GM21737 (cell line): ENCODE measurements at regions not wholly inside any gene's neighbourhood (a gene's known extent, or its start where the extent isn't known, plus 50 kb on each side); places are given as distances from the start of the nearest gene placed in this dataset.

ENCODE experiments used
- ATAC-seq: cut with Tn5 transposase; IDR thresholded peaks from one replicate; pipeline ENCODE4 v1.9.1; 2021; ENCODE audit warnings: mild to moderate bottlenecking, moderate library complexity; ENCODE audit not compliant: unreplicated experiment

DNA sequence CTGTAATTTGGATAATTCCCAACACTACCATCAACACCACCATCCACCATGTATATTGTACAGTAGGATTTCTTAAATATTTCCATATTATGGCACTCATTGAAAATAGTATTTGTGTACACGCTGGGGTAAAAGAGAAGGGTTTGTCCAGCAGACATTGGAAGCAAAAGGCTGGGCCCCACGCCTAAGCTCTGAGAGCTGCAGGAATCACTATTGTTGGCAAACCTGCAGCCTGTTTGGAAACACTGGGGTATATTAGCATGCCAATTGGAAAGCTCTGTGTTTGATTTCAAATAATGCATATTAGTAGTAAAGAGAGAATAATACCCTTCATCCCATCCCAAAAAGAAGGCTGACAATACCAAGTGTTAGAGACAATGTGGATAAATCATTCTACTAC is 81.5 kb upstream of the DPYD start:
- ATAC-seq, result no peak

DNA sequence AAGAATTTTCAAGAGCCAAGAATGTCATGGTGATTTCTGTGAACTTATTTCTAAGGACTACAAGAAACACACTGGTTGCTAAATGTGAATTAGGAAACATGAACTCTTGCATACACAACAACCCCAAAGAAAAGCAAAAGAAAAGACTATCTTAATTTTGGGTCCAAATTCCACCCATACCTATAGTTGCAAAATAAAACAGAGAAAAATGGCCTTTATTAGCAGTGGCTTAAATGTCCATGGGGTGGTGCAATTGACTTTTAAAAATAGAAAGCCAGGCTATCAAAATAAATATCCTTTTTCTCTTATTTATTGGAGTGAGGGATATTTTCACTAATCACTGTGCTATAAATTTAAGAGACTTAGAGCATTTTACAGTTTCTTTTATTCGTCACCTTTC is 80.9 kb upstream of the DPYD start:
- no peak for ATAC-seq

DNA sequence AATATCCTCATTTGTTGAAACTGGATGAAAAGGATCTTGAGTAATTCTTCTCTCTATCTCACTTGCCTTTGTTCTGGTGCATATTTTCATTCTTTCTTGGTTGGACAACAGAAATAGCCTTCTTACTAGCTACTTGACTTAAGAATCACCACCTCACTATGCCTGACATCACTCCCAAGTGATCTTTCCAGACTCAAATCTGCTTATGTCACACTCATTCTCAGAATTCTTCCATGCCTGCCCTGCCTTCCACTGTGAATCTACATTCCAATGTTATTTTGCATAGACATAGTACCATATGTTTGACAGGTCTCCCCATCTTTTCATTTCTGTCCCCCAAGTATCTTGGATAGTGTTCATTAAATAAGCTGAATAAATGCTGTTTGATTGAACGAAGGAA is 78.5 kb upstream of the DPYD start:
- no peak for ATAC-seq

DNA sequence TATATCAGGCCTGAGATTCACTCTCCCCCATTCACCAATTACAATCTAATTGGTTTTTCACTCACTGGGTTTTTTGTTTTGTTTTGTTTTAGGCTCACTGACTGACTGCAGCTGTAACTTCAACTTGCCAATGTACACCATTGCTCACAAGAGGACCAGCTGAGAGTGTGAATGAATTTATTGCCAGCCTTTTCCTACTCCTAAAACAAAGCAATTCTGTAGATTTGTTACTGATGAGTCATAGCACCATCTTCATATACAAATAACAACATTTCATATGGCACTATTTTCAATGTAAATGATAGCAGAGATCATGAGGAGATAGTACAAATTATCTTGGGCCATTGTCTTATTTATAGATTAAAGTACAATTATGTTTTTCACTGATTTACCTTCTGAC is 76.0 kb upstream of the DPYD start:
- ATAC-seq, result no peak

DNA sequence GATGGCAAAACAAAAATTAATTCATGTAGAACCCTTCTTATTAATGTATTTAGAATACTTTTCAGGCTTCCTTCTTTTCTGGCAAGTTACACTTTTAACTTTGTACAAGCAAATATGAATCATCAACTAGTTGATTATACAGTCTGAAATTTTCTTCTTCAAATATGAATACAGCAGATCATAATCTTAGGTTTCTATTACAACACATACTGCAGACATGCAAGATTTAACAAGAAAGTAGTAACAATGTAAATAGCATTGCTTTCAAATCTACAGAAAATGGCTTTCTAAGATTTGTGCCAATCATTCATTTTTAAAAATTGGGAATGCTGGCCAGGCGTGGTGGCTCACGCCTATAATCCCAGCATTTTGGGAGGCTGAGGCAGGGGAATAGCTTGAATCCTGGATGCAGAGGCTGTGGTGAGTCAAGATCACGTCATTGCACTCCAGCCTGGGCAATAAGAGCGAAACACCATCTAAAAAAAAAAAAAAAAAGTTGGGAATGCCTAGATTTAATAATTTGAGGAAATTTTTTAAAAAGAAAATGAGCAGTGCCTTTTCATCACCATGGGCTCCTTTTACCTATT is 68.4 kb upstream of the DPYD start:
- ATAC-seq, result no peak

DNA sequence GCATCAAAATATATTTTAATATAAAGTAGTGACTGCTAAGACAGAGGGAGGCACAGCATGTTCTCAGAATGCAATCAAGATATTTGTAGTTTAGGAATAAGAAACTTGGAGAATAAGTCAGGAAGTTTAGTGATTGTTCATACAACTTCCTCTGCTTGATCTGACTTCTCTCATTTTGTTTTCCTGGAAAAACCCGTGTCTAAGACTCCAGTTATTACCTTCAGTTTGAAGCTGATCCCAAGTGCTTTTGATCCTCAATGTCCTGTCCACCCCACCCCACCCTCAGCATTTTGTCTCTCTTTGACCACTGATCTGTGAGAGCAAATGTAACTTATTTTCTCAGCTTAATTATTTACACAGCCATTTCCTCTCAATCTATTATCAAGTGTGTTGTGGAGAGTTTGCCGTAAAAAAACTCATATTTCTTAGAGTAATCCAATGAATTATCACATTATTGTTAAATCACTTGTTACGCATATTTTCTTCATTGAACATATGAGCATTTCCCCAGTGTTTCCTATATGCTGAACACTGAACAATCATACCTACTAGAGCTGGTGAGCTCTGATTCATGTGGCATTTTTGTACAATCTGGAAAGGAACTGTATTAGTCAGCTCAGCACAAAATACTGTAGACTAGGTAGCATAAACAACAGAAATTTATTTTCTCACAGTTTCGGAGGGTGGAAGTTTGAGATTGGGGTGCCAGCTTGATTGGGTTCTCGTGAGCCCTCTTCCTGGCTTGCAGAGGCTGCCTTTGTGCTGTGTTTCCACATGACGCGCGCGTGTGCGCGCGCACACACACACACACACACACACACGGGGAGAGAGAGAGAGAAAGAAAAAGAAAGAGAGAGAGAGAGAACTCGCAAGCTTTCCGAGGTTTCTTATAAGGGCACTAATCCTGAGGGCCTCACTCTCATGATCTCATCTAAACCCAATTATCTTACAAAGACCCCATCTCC is 65.5 kb upstream of the DPYD start:
- ATAC-seq, result no peak

DNA sequence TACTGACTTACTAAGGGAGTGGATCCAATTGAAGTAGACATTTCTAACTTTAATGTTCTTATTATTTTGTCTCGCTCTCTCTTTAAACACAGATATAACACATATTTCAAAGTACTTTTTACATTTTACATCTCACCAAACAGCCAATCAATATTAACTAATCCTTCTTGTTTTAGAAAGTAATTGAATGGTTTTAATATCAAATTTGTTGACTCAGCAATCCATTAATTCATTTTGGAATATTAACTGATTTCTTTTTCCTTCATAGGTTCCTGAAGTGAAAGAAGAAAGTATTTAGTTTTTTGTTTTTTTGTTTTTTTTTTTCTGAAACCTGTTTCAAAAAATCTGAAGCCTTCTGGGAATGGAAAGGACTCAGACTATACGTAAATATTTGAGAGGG is 62.3 kb upstream of the DPYD start:
- ATAC-seq, result no peak

DNA sequence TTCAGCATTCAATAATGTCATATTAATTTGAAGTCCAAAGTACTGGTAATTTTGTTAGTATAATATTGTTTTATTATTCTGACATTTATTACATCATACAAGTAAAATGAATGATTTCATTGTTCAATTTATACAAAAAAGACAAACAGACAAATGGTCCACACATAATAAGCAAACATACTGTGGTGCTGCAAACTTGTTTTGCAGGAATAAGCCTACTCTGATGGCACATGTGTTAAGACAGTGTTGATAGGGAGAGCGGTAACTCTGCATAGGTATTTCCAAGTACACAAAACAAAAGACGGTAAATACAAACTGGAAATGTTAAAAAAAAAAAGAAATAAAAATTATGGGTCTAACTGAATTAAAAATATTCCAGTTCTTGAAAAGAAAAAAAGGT is 59.7 kb upstream of the DPYD start:
- ATAC-seq, result no peak

DNA sequence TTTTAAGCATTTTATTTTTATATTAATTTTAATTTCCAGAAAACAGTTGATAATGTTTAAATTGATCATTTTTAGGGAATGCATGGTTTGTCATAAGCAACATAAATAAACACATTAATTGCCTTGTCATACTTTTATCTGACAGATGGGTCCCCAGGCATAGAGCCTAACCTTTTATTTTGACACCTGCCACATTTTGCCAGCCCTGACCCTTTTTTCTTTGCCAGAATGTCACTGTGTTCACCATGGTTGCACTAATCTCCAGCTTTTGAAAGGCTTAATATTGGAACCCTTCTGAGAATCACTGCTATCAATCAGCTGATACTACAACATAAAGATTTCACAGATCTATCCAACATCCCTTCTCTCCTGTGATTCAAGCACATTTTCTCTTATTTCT is 56.0 kb upstream of the DPYD start:
- no peak for ATAC-seq
